NAMALWA (cell line): ENCODE measurements at regions not wholly inside any gene's neighbourhood (a gene's known extent, or its start where the extent isn't known, plus 50 kb on each side); places are given as distances from the start of the nearest gene placed in this dataset.
"Not testable (repeated sequence)": the region's sequence is repeated elsewhere in the genome, so short reads cannot be mapped to it uniquely, and the experiment has no call there.

Experiments used
- DNase-seq: peaks from one replicate; pipeline ENCODE4 v3.0.0-alpha.2; 2015; ENCODE audit warnings: low spot score

GRCh38 chr16:73951481-73951880 lies 345.1 kb upstream of the PSMD7 start:
- no peak for DNase-seq

- no peak for DNase-seq
Measured at GRCh38 chr16:73949574-73950320, 346.9 kb upstream of the PSMD7 start.

GRCh38 chr16:73945631-73946030 lies 351.0 kb upstream of the PSMD7 start:
- no peak for DNase-seq

- not testable (repeated sequence) for DNase-seq
Measured at GRCh38 chr16:73943184-73943583, 353.4 kb upstream of the PSMD7 start.

- DNase-seq, result not testable (repeated sequence)
Measured at GRCh38 chr16:73940786-73941185, 355.8 kb upstream of the PSMD7 start.

GRCh38 chr16:73923951-73924350 lies 372.7 kb upstream of the PSMD7 start:
- no peak for DNase-seq

- no peak for DNase-seq
Measured at GRCh38 chr16:73921295-73921694, 375.3 kb upstream of the PSMD7 start.

- DNase-seq, result no peak
Measured at GRCh38 chr16:73916829-73917594, 379.6 kb upstream of the PSMD7 start.

- DNase-seq, result no peak
Measured at GRCh38 chr16:73915935-73916334, 380.7 kb upstream of the PSMD7 start.

GRCh38 chr16:73915140-73915539 lies 381.5 kb upstream of the PSMD7 start:
- DNase-seq, result no peak

- no peak for DNase-seq
Measured at GRCh38 chr16:73912850-73913249, 383.8 kb upstream of the PSMD7 start.

GRCh38 chr16:73912281-73912680 lies 384.3 kb upstream of the PSMD7 start:
- no peak for DNase-seq

GRCh38 chr16:73909529-73910035 lies 387.0 kb upstream of the PSMD7 start:
- DNase-seq, result no peak

- peak; percentile 61 for DNase-seq
Measured at GRCh38 chr16:73891129-73891542, 405.5 kb upstream of the PSMD7 start.

GRCh38 chr16:73890186-73891128 lies 406.2 kb upstream of the PSMD7 start:
- no peak for DNase-seq

- no peak for DNase-seq
Measured at GRCh38 chr16:73888840-73889490, 407.6 kb upstream of the PSMD7 start.

- DNase-seq, result no peak
Measured at GRCh38 chr16:73887911-73888310, 408.7 kb upstream of the PSMD7 start.

GRCh38 chr16:73886426-73886825 lies 410.2 kb upstream of the PSMD7 start:
- DNase-seq, result no peak

- DNase-seq, result no peak
Measured at GRCh38 chr16:73885319-73885718, 411.3 kb upstream of the PSMD7 start.

- no peak for DNase-seq
Measured at GRCh38 chr16:73883841-73884240, 412.8 kb upstream of the PSMD7 start.

GRCh38 chr16:73883126-73883525 lies 413.5 kb upstream of the PSMD7 start:
- no peak for DNase-seq

GRCh38 chr16:73882651-73883050 lies 414.0 kb upstream of the PSMD7 start:
- no peak for DNase-seq
